ENCODE measurements at regions not wholly inside any gene's neighbourhood (a gene's known extent, or its start where the extent isn't known, plus 50 kb on each side); places are given as distances from the start of the nearest gene placed in this dataset.

- Histone ChIP-seq H3K4me1 (no peaks in the 10 kb centered on the region), H3K4me3 (no peak overlapping the region), H3K27me3 (ENCODE audit: low read depth) (no peaks in the 10 kb centered on the region), H3K9me3 (no peaks in the 10 kb centered on the region), H3K36me3 (no peaks in the 10 kb centered on the region), H3K27ac (no peak overlapping the region)
- TF ChIP-seq, protein P1, sequence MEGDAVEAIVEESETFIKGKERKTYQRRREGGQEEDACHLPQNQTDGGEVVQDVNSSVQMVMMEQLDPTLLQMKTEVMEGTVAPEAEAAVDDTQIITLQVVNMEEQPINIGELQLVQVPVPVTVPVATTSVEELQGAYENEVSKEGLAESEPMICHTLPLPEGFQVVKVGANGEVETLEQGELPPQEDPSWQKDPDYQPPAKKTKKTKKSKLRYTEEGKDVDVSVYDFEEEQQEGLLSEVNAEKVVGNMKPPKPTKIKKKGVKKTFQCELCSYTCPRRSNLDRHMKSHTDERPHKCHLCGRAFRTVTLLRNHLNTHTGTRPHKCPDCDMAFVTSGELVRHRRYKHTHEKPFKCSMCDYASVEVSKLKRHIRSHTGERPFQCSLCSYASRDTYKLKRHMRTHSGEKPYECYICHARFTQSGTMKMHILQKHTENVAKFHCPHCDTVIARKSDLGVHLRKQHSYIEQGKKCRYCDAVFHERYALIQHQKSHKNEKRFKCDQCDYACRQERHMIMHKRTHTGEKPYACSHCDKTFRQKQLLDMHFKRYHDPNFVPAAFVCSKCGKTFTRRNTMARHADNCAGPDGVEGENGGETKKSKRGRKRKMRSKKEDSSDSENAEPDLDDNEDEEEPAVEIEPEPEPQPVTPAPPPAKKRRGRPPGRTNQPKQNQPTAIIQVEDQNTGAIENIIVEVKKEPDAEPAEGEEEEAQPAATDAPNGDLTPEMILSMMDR (IDR thresholded peaks at IDR 0.05) = no peak
- ATAC-seq = no peak
- DNase-seq = no peak
- intact Hi-C loops (cut with DNase I) = no loop called here
These were observed 193.2 kb upstream of the MEX3C start for GRCh38 chr18:51390702-51391101.

DNA sequence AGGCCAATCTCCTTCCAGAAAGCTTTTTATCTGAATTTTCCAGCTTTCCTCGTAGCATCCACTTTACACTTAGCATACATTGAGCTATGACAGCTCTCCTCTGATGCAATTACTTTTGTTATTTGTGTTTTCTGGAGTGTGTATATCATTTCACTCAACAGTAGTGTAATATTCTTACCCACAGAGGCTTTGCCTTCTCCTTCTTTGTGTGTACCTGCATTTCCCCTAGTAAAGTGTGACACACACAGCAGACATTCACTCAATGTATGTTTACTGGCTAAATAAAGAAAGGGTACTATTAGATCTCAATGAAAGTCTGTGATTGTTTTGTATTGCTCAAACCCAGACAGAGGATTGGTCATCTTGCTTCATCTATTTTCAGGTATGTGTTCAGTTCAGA lies 193.7 kb upstream of the MEX3C start:
- H3K36me3 ChIP-seq = no peaks in the 10 kb centered on the region
- TF ChIP-seq, protein P1 (IDR thresholded peaks at IDR 0.05) = no peak
- H3K4me1 ChIP-seq = no peaks in the 10 kb centered on the region
- intact Hi-C loops (cut with DNase I) = no loop called here
- no peaks in the 10 kb centered on the region for H3K27me3 ChIP-seq (ENCODE audit: low read depth)
- H3K9me3 ChIP-seq = no peaks in the 10 kb centered on the region
- DNase-seq (no peak), ATAC-seq (no peak)
- H3K27ac ChIP-seq = no peak overlapping the region
- no peak overlapping the region for H3K4me3 ChIP-seq

DNA sequence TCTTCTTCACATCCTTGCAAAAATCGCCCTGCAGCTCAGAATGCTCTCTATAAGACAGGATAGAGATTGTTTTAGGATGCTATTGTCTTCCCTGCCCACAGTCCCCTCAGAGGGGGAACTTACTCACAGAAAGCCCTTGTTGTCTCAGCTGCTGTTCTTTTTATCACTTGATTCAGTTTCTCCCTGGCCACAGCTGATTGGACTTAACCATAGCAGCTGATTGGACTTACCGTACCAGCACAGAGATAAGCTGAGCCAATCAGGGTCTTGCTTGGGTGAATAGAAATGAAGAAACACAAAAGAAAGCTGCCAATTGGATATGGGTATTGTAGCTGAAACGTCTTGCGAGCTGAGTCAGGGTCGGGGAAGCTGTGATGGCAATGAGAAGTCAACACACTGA lies 194.2 kb upstream of the MEX3C start:
- Histone ChIP-seq H3K4me1 (no peaks in the 10 kb centered on the region), H3K36me3 (no peaks in the 10 kb centered on the region), H3K9me3 (no peaks in the 10 kb centered on the region), H3K27me3 (ENCODE audit: low read depth) (no peaks in the 10 kb centered on the region), H3K4me3 (no peak overlapping the region), H3K27ac (no peak overlapping the region)
- DNase-seq (no peak), ATAC-seq (no peak)
- intact Hi-C loops (cut with DNase I) = no loop called here
- TF ChIP-seq, protein P1 (IDR thresholded peaks at IDR 0.05) = no peak

GRCh38 chr18:51397347-51397962 lies 200.0 kb upstream of the MEX3C start:
- no peak for ATAC-seq
- no peaks in the 10 kb centered on the region for H3K36me3 ChIP-seq
- H3K27ac ChIP-seq = no peak overlapping the region
- no peak overlapping the region for H3K4me3 ChIP-seq
- H3K27me3 ChIP-seq (ENCODE audit: low read depth) = no peaks in the 10 kb centered on the region
- H3K4me1 ChIP-seq = peaks cover 5% of the 10 kb centered on the region
- intact Hi-C loops (cut with DNase I) = no loop called here
- no peak for DNase-seq
- no peaks in the 10 kb centered on the region for H3K9me3 ChIP-seq
- TF ChIP-seq, protein P1 (IDR thresholded peaks at IDR 0.05) = no peak

DNA sequence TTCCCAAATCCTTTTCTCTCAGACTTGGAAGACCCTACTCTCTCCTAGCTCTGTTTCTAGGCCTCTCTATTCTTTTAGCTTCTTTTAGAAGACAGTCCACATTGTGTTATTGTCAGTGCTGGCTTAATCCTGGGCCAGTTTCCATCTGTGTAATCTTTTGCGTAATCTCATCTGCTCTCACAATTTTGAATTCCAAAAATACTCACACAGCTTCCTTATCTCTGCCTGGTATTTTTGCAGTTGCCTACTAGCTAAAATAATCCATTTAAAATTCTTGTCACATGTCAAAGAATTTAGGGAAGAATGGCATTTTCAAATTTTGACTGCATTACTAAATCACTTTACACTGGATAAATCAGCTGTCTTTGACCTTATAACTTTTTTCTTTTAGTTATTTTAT lies 200.6 kb upstream of the MEX3C start:
- intact Hi-C loops (cut with DNase I) = no loop called here
- Histone ChIP-seq H3K4me3 (no peak overlapping the region), H3K9me3 (no peaks in the 10 kb centered on the region), H3K27ac (no peak overlapping the region), H3K4me1 (peaks cover 5% of the 10 kb centered on the region), H3K27me3 (ENCODE audit: low read depth) (no peaks in the 10 kb centered on the region), H3K36me3 (no peaks in the 10 kb centered on the region)
- TF ChIP-seq, protein P1 (IDR thresholded peaks at IDR 0.05) = no peak
- no peak for DNase-seq
- ATAC-seq = no peak

Measured in lower lobe of right lung (tissue), 2 donors.